VCaP (cell line): ENCODE measurements at regions not wholly inside any gene's neighbourhood (a gene's known extent, or its start where the extent isn't known, plus 50 kb on each side); places are given as distances from the start of the nearest gene placed in this dataset.

ENCODE experiments used
- H3K27ac ChIP-seq: fragments of 450-650 bp; 2 replicates; pipeline ENCODE4 v1.5.1; 2017
- TF ChIP-seq, protein P1 (sequence below): fragments of 450-650 bp; conservative IDR thresholded peaks from 2 replicates; pipeline ENCODE4 v1.5.1; 2017; ENCODE audit warnings: mild to moderate bottlenecking, moderate library complexity

DNA sequence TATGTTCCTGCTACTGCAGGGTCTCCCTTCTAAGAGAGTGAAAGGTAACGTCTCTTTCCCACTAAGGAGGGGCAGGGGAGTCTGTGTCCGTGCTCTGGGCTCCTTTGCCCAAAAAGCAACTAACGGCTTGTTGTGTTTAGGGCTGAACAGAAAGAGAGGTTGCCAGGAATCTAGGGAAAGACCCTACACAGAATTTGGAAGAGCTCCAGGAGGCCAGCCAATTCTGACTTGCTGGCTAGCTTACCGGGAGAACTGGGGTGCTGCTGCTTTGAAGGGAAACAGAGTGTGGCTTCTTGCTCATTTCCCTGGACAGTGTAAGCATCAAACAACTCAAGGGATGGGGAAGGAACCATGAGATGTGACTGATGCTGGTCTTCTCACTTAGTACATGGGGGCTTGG is 176.1 kb downstream of the GADD45G start:
- TF ChIP-seq, protein P1, sequence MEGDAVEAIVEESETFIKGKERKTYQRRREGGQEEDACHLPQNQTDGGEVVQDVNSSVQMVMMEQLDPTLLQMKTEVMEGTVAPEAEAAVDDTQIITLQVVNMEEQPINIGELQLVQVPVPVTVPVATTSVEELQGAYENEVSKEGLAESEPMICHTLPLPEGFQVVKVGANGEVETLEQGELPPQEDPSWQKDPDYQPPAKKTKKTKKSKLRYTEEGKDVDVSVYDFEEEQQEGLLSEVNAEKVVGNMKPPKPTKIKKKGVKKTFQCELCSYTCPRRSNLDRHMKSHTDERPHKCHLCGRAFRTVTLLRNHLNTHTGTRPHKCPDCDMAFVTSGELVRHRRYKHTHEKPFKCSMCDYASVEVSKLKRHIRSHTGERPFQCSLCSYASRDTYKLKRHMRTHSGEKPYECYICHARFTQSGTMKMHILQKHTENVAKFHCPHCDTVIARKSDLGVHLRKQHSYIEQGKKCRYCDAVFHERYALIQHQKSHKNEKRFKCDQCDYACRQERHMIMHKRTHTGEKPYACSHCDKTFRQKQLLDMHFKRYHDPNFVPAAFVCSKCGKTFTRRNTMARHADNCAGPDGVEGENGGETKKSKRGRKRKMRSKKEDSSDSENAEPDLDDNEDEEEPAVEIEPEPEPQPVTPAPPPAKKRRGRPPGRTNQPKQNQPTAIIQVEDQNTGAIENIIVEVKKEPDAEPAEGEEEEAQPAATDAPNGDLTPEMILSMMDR, result no peak
- H3K27ac ChIP-seq, result no peak overlapping the region

DNA sequence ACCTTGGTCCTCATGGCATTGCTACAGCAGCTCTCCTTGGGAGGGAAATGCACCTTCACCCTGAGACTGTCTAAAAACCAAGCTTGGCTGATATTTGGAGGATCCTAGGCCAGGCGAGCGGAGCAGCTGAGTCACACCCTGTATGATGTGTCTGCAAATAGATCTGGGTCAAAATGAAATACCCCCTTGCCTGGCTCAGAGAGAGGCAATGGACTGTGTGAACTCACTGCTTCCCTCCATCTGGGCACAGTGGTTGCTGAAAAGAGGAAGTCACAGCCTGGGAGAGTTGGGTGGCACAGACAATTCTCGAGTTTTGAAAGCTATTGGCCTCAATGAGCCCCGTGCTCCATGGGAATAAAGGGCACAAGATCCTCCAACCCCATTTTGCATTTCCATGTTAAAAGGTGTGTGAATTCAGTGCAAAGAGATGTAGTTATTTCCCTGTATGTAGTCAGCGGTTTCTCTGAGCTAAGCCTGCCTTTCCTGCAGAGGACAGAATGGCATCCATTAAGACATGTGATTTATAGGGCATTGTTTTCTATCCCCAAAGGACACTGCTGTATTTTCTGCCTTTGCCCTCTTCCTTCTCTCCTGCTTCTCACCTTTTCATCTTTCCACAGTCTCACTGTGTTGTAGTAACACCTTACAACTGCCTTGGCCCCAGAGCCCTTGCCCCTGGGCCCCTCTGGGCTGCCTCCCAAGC is 177.2 kb downstream of the GADD45G start:
- TF ChIP-seq, protein P1, result no peak
- no peak overlapping the region for H3K27ac ChIP-seq

DNA sequence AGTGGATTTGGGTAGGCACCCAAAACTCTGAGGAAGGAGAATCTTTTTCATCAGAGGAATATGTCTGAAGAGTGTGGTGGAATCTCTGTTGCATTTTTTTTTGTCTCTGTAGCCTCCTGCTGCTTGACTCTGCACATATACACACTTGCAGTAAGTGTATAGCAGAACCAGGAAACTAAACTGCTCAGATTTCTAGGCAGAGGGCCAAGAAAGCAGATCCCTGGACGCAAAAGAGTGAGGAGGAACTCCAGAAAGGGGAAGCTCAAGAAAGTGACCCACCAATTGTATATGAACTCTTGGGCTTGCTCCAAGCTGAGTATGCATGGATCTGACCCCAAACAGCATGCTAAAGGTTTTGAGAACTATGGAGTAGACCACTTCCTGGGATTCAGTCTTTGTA is 181.8 kb downstream of the GADD45G start:
- H3K27ac ChIP-seq, result peak overlapping the region; percentile 3; the same call in 1 of the 2 replicates
- TF ChIP-seq, protein P1, result no peak

DNA sequence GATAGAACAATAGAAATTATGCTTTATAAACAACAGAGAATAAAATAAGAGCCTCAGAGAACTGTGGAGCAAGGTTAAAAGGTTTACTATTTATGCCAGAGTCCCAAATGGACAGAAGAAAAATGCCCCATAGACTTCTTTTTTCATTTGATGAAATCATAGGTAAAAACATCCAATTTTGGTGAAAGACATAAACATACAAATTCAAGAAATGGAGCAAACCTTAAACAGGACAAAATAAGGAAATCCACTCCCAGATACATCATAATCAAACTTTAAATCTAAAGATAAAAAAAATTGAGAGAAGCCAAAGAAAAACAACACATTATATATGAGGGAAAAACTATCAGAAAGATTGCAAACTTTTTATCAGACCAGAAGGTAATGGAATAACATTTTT is 182.8 kb downstream of the GADD45G start:
- TF ChIP-seq, protein P1, result no peak
- no peak overlapping the region for H3K27ac ChIP-seq

DNA sequence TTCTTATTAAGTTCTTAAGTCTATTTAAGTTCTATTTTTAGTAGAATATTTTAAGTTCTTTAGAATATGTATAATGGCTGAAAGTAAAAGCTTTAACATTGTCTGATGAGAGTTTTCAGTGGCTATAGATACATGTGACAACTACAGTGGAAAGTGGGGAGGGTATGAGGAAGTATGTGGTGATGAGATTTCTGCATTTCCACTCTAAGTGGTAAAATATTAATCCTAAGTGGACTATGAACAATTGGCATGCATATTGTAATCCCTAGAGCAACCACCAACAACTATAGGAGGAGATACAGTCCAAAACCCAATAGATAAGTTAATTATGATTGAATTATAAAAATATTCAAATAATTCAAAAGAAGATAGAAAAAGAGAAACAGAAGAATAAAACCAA is 183.6 kb downstream of the GADD45G start:
- H3K27ac ChIP-seq, result no peak overlapping the region
- TF ChIP-seq, protein P1, result no peak

DNA sequence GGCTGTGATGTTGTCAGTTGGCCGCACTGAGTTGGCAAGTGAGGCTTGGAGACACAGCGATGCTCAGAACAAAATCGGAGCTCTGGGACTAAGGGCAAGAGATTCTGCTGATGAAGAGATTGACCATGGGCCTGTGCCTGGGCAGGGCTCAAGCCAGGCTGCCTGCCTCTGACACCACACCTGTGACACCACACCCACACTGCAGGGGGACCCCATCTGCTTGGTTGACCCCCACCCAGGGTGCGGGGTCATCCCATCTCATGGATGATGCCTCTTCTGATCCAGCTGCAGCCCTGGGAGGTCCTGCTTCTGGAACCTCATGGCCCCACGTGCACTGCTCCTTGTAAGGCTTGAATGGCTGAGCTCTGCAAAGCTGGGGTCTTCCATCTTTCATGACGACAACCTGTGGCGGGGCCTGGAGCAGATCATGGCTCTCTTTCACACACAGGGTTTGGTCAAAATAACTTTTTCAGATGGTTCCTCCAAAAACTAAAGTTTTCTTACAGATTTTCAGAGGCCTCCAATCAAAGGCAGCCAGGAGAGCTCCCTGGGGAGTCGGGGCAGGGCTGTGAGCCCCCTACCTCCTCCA is 185.2 kb downstream of the GADD45G start:
- TF ChIP-seq, protein P1, result no peak
- no peak overlapping the region for H3K27ac ChIP-seq

DNA sequence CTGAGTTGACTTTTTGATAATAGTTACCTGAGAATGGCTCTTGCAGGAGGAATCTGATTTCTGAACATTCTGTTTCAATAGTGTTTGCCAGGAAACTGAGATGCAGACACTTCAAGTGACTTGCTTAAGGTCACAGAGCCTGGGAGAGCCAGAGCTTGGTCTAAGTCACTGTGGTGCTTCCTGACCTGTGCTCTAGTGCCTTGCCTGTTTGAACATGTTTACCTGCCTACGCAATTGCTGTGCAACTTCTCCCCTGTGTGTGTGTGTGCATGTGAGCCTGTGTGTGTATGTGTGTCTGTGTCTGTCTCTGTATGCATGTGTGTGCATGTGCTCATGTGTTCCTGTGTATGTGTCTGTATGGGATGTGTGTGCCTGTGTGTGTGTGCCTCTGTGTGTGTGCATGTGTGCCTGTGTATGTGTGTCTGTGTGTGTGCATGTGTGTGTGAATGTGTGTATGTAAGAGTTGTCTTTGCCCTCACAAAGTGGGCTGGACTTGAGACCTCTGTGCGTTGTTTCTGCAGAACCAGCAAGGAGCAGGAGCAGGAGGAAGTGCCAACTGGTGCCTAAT is 185.8 kb downstream of the GADD45G start:
- H3K27ac ChIP-seq, result no peak overlapping the region
- TF ChIP-seq, protein P1, result no peak
